ENCODE measurements at regions not wholly inside any gene's neighbourhood (a gene's known extent, or its start where the extent isn't known, plus 50 kb on each side); places are given as distances from the start of the nearest gene placed in this dataset.

GRCh38 chr17:27216836-27217235 is 77.1 kb upstream of the WSB1 start:
- H3K36me3 ChIP-seq (ENCODE audit: insufficient read depth, low read length), result no peaks in the 10 kb centered on the region
- no peak overlapping the region for H2AFZ ChIP-seq (ENCODE audit: low read length)
- TF ChIP-seq CTCF (conservative IDR thresholded peaks at IDR 0.05; ENCODE audit: low read length) (no peak), EZH2phosphoT487 (IDR thresholded peaks at IDR 0.05; ENCODE audit: borderline replicate concordance) (no peak)
- H4K20me1 ChIP-seq (ENCODE audit: insufficient read depth, low read length, poor library complexity, severe bottlenecking), result no peaks in the 10 kb centered on the region
- no peaks in the 10 kb centered on the region for H3K9me2 ChIP-seq (replicated peaks; ENCODE audit: low read depth, low read length)
- no peaks in the 10 kb centered on the region for H3K27me3 ChIP-seq (ENCODE audit: insufficient read depth, low read length, poor library complexity, severe bottlenecking)
- no peak overlapping the region for H3K4me3 ChIP-seq (ENCODE audit: low read length, poor library complexity, severe bottlenecking)
- no peaks in the 10 kb centered on the region for H3K79me2 ChIP-seq (ENCODE audit: insufficient read depth, low read length)
- H3K4me2 ChIP-seq (ENCODE audit: low read depth, low read length, poor library complexity, severe bottlenecking), result no peak overlapping the region
- H3K4me1 ChIP-seq (ENCODE audit: insufficient read depth, low read length, poor library complexity, severe bottlenecking), result peaks cover 3% of the 10 kb centered on the region
- no peak overlapping the region for H3K9ac ChIP-seq (ENCODE audit: low read depth, low read length, poor library complexity, severe bottlenecking)
- no peaks in the 10 kb centered on the region for H3F3A ChIP-seq (ENCODE audit: low read depth)
- H3K9me3 ChIP-seq (ENCODE audit: insufficient read depth, low read depth, low read length), result no peaks in the 10 kb centered on the region

- TF ChIP-seq EZH2phosphoT487 (IDR thresholded peaks at IDR 0.05; ENCODE audit: borderline replicate concordance), result no peak
- no peak for TF ChIP-seq CTCF (conservative IDR thresholded peaks at IDR 0.05; ENCODE audit: low read length)
- peaks cover 3% of the 10 kb centered on the region for H3K4me1 ChIP-seq (ENCODE audit: insufficient read depth, low read length, poor library complexity, severe bottlenecking)
- no peaks in the 10 kb centered on the region for H3K36me3 ChIP-seq (ENCODE audit: insufficient read depth, low read length)
- H3K9me2 ChIP-seq (replicated peaks; ENCODE audit: low read depth, low read length), result no peaks in the 10 kb centered on the region
- H3K4me2 ChIP-seq (ENCODE audit: low read depth, low read length, poor library complexity, severe bottlenecking), result no peak overlapping the region
- H2AFZ ChIP-seq (ENCODE audit: low read length), result no peak overlapping the region
- H3K9me3 ChIP-seq (ENCODE audit: insufficient read depth, low read depth, low read length), result no peaks in the 10 kb centered on the region
- no peaks in the 10 kb centered on the region for H3K79me2 ChIP-seq (ENCODE audit: insufficient read depth, low read length)
- no peak overlapping the region for H3K9ac ChIP-seq (ENCODE audit: low read depth, low read length, poor library complexity, severe bottlenecking)
- no peak overlapping the region for H3K4me3 ChIP-seq (ENCODE audit: low read length, poor library complexity, severe bottlenecking)
- H3F3A ChIP-seq (ENCODE audit: low read depth), result no peaks in the 10 kb centered on the region
- H4K20me1 ChIP-seq (ENCODE audit: insufficient read depth, low read length, poor library complexity, severe bottlenecking), result no peaks in the 10 kb centered on the region
- no peaks in the 10 kb centered on the region for H3K27me3 ChIP-seq (ENCODE audit: insufficient read depth, low read length, poor library complexity, severe bottlenecking)
Observed at GRCh38 chr17:27217631-27218030, 76.3 kb upstream of the WSB1 start.

- Histone ChIP-seq H2AFZ (ENCODE audit: low read length) (no peak overlapping the region), H3K9me2 (replicated peaks; ENCODE audit: low read depth, low read length) (no peaks in the 10 kb centered on the region), H3F3A (ENCODE audit: low read depth) (no peaks in the 10 kb centered on the region), H3K4me2 (ENCODE audit: low read depth, low read length, poor library complexity, severe bottlenecking) (no peak overlapping the region), H3K36me3 (ENCODE audit: insufficient read depth, low read length) (no peaks in the 10 kb centered on the region), H3K9me3 (ENCODE audit: insufficient read depth, low read depth, low read length) (no peaks in the 10 kb centered on the region), H3K4me3 (ENCODE audit: low read length, poor library complexity, severe bottlenecking) (no peak overlapping the region), H3K9ac (ENCODE audit: low read depth, low read length, poor library complexity, severe bottlenecking) (no peak overlapping the region), H3K27me3 (ENCODE audit: insufficient read depth, low read length, poor library complexity, severe bottlenecking) (no peaks in the 10 kb centered on the region), H4K20me1 (ENCODE audit: insufficient read depth, low read length, poor library complexity, severe bottlenecking) (no peaks in the 10 kb centered on the region), H3K4me1 (ENCODE audit: insufficient read depth, low read length, poor library complexity, severe bottlenecking) (peaks cover 3% of the 10 kb centered on the region), H3K79me2 (ENCODE audit: insufficient read depth, low read length) (no peaks in the 10 kb centered on the region)
- TF ChIP-seq CTCF (conservative IDR thresholded peaks at IDR 0.05; ENCODE audit: low read length), result no peak
- no peak for TF ChIP-seq EZH2phosphoT487 (IDR thresholded peaks at IDR 0.05; ENCODE audit: borderline replicate concordance)
Observed at GRCh38 chr17:27218041-27218440, 75.9 kb upstream of the WSB1 start.
